ENCODE measurements at regions not wholly inside any gene's neighbourhood (a gene's known extent, or its start where the extent isn't known, plus 50 kb on each side); places are given as distances from the start of the nearest gene placed in this dataset.
"Not testable (repeated sequence)": the region's sequence is repeated elsewhere in the genome, so short reads cannot be mapped to it uniquely, and the experiment has no call there.

- Mint-ChIP-seq H3K27ac (no peak overlapping the region), H3K36me3 (peaks cover 14% of the 10 kb centered on the region), H3K4me3 (no peak overlapping the region), H3K9me3 (peaks cover 31% of the 10 kb centered on the region), H3K4me1 (ENCODE audit: low read depth in 2 of 2) (no peaks in the 10 kb centered on the region), H3K27me3 (no peaks in the 10 kb centered on the region)
- ATAC-seq (no peak), DNase-seq (ENCODE audit: low spot score) (no peak)
These were observed 716.1 kb upstream of the INTU start for GRCh38 chr4:126916626-126917140.

GRCh38 chr4:126922328-126922938 is 710.3 kb upstream of the INTU start:
- not testable (repeated sequence) for H3K4me3 Mint-ChIP-seq; H3K4me1 Mint-ChIP-seq (ENCODE audit: low read depth in 2 of 2); H3K27ac Mint-ChIP-seq; ATAC-seq; H3K27me3 Mint-ChIP-seq; DNase-seq (ENCODE audit: low spot score)
- Mint-ChIP-seq H3K36me3 (peaks cover 13% of the 10 kb centered on the region), H3K9me3 (peaks cover 17% of the 10 kb centered on the region)

- H3K27me3 Mint-ChIP-seq, result no peaks in the 10 kb centered on the region
- no peak overlapping the region for H3K4me3 Mint-ChIP-seq
- peaks cover 7% of the 10 kb centered on the region for H3K9me3 Mint-ChIP-seq
- ATAC-seq, result no peak
- no peak overlapping the region for H3K27ac Mint-ChIP-seq
- H3K36me3 Mint-ChIP-seq, result peaks cover 1% of the 10 kb centered on the region
- H3K4me1 Mint-ChIP-seq (ENCODE audit: low read depth in 2 of 2), result no peaks in the 10 kb centered on the region
- DNase-seq (ENCODE audit: low spot score), result no peak
These were observed 708.5 kb upstream of the INTU start for GRCh38 chr4:126924237-126924636.

- H3K9me3 Mint-ChIP-seq; DNase-seq (ENCODE audit: low spot score); H3K4me3 Mint-ChIP-seq; H3K27ac Mint-ChIP-seq; H3K4me1 Mint-ChIP-seq (ENCODE audit: low read depth in 2 of 2); ATAC-seq; H3K36me3 Mint-ChIP-seq; H3K27me3 Mint-ChIP-seq: not testable (repeated sequence)
These were observed 702.7 kb upstream of the INTU start for GRCh38 chr4:126930059-126930458.

- no peak overlapping the region for H3K27ac Mint-ChIP-seq
- H3K36me3 Mint-ChIP-seq, result peaks cover 5% of the 10 kb centered on the region
- no peaks in the 10 kb centered on the region for H3K4me1 Mint-ChIP-seq (ENCODE audit: low read depth in 2 of 2)
- DNase-seq (ENCODE audit: low spot score) (no peak), ATAC-seq (no peak)
- H3K27me3 Mint-ChIP-seq, result no peaks in the 10 kb centered on the region
- H3K4me3 Mint-ChIP-seq, result no peak overlapping the region
- peaks cover 7% of the 10 kb centered on the region for H3K9me3 Mint-ChIP-seq
These were observed 697.0 kb upstream of the INTU start for GRCh38 chr4:126935801-126936200.

- Mint-ChIP-seq H3K27me3 (no peaks in the 10 kb centered on the region), H3K9me3 (peaks cover 10% of the 10 kb centered on the region), H3K27ac (no peak overlapping the region), H3K4me1 (ENCODE audit: low read depth in 2 of 2) (no peaks in the 10 kb centered on the region), H3K4me3 (no peak overlapping the region), H3K36me3 (peaks cover 5% of the 10 kb centered on the region)
- DNase-seq (ENCODE audit: low spot score), result no peak
- ATAC-seq, result no peak
These were observed 695.4 kb upstream of the INTU start for GRCh38 chr4:126937342-126937741.

- no peaks in the 10 kb centered on the region for H3K4me1 Mint-ChIP-seq (ENCODE audit: low read depth in 2 of 2)
- peaks cover 5% of the 10 kb centered on the region for H3K36me3 Mint-ChIP-seq
- ATAC-seq, result no peak
- no peak for DNase-seq (ENCODE audit: low spot score)
- H3K27me3 Mint-ChIP-seq, result no peaks in the 10 kb centered on the region
- H3K4me3 Mint-ChIP-seq, result no peak overlapping the region
- H3K27ac Mint-ChIP-seq, result no peak overlapping the region
- peaks cover 10% of the 10 kb centered on the region for H3K9me3 Mint-ChIP-seq
These were observed 694.8 kb upstream of the INTU start for GRCh38 chr4:126937846-126938422.

- Mint-ChIP-seq H3K4me3 (no peak overlapping the region), H3K27me3 (no peaks in the 10 kb centered on the region), H3K27ac (no peak overlapping the region), H3K9me3 (peaks cover 10% of the 10 kb centered on the region), H3K36me3 (peaks cover 5% of the 10 kb centered on the region), H3K4me1 (ENCODE audit: low read depth in 2 of 2) (no peaks in the 10 kb centered on the region)
- DNase-seq (ENCODE audit: low spot score) (no peak), ATAC-seq (no peak)
These were observed 693.4 kb upstream of the INTU start for GRCh38 chr4:126939401-126939800.

- ATAC-seq (no peak), DNase-seq (ENCODE audit: low spot score) (no peak)
- H3K4me1 Mint-ChIP-seq (ENCODE audit: low read depth in 2 of 2), result no peaks in the 10 kb centered on the region
- no peak overlapping the region for H3K27ac Mint-ChIP-seq
- H3K4me3 Mint-ChIP-seq, result no peak overlapping the region
- H3K27me3 Mint-ChIP-seq, result no peaks in the 10 kb centered on the region
- H3K9me3 Mint-ChIP-seq, result peaks cover 13% of the 10 kb centered on the region
- H3K36me3 Mint-ChIP-seq, result no peaks in the 10 kb centered on the region
These were observed 685.2 kb upstream of the INTU start for GRCh38 chr4:126947536-126947935.

GRCh38 chr4:126954537-126955291 is 678.0 kb upstream of the INTU start:
- no peak overlapping the region for H3K4me3 Mint-ChIP-seq
- no peaks in the 10 kb centered on the region for H3K27me3 Mint-ChIP-seq
- no peak for DNase-seq (ENCODE audit: low spot score)
- ATAC-seq, result no peak
- no peaks in the 10 kb centered on the region for H3K4me1 Mint-ChIP-seq (ENCODE audit: low read depth in 2 of 2)
- no peaks in the 10 kb centered on the region for H3K36me3 Mint-ChIP-seq
- no peak overlapping the region for H3K27ac Mint-ChIP-seq
- peaks cover 10% of the 10 kb centered on the region for H3K9me3 Mint-ChIP-seq

- ATAC-seq, result no peak
- no peak for DNase-seq (ENCODE audit: low spot score)
- Mint-ChIP-seq H3K27ac (no peak overlapping the region), H3K27me3 (no peaks in the 10 kb centered on the region), H3K4me1 (ENCODE audit: low read depth in 2 of 2) (no peaks in the 10 kb centered on the region), H3K9me3 (peaks cover 6% of the 10 kb centered on the region), H3K36me3 (no peaks in the 10 kb centered on the region), H3K4me3 (no peak overlapping the region)
These were observed 677.2 kb upstream of the INTU start for GRCh38 chr4:126955292-126956183.

- Mint-ChIP-seq H3K9me3 (peaks cover 6% of the 10 kb centered on the region), H3K36me3 (no peaks in the 10 kb centered on the region), H3K27me3 (no peaks in the 10 kb centered on the region), H3K27ac (no peak overlapping the region), H3K4me3 (no peak overlapping the region), H3K4me1 (ENCODE audit: low read depth in 2 of 2) (no peaks in the 10 kb centered on the region)
- DNase-seq (ENCODE audit: low spot score) (no peak), ATAC-seq (peak in 1 of 2 donors; percentile 20)
These were observed 676.4 kb upstream of the INTU start for GRCh38 chr4:126956184-126956897.

GRCh38 chr4:126957556-126957955 is 675.2 kb upstream of the INTU start:
- H3K27ac Mint-ChIP-seq, result no peak overlapping the region
- no peaks in the 10 kb centered on the region for H3K4me1 Mint-ChIP-seq (ENCODE audit: low read depth in 2 of 2)
- H3K36me3 Mint-ChIP-seq, result no peaks in the 10 kb centered on the region

More at GRCh38 chr4:126957556-126957955, 675.2 kb upstream of the INTU start:
- DNase-seq (ENCODE audit: low spot score) (no peak), ATAC-seq (no peak)
- no peaks in the 10 kb centered on the region for H3K27me3 Mint-ChIP-seq
- no peak overlapping the region for H3K4me3 Mint-ChIP-seq
- H3K9me3 Mint-ChIP-seq, result peaks cover 6% of the 10 kb centered on the region

Data from natural killer cell treated with Interleukin-12 subunit alpha and Interleukin-12 subunit beta and Interleukin-15 and Interleukin-18, amount 100 ng/mL, for 72 hours (primary cell).